ENCODE measurements at regions not wholly inside any gene's neighbourhood (a gene's known extent, or its start where the extent isn't known, plus 50 kb on each side); places are given as distances from the start of the nearest gene placed in this dataset.

DNA sequence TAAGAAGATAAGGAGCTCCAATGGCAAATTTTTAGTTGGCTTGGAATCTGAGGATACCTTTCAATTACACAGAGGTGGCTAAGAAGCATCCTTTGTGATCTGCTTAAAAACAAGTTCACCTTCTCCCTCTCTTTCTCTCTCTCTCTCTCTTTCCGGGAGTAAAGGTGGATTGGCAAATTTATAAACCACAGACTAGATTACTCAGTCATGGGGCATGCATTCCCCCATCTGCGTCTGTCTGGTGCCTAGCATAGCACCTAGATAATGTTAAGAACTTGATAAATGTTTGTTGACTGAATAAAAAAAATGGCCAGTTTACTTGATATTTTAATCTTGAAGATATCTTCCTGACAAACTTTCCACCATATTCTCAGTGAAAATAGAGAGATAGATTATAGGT, 312.3 kb downstream of the CDC5L start:
- Histone ChIP-seq H2AFZ (ENCODE audit: control insufficient read depth, low read length) (no peak overlapping the region), H4K20me1 (ENCODE audit: control insufficient read depth, extremely low read depth, insufficient read depth, low read length) (no peaks in the 10 kb centered on the region)
- dilution Hi-C loops (cut with MboI; ENCODE audit: extremely low pct_ligation_motif_present, low sequenced_read_pairs) = no loop called here

DNA sequence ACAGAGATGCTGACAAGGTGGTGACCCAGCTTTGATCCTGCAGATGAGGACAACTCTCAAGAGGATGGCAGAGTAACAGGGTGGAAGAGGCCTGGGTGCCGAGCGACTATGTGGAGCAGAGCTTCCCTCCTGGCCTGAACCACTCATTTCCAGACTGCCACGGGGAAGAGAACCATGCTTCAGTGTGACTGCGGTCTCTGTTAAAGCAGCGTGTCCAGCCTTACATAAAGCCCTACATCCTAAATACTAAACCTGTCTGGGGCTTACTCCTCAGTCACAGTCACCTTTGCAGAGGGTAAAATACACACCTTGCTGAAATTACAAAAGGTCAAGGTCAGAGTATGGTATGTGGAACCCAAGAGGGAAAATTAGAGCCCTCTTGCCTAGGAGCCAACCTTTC, 312.9 kb downstream of the CDC5L start:
- Histone ChIP-seq H3K4me3 (ENCODE audit: control insufficient read depth in 2 of 3, extremely low read depth in 1 of 3, insufficient read depth in 2 of 3, low read depth in 1 of 3, low read length in 3 of 3) (no peak overlapping the region), H3K9me1 (ENCODE audit: control insufficient read depth, extremely low read depth, insufficient read depth, low read length) (no peaks in the 10 kb centered on the region), H3K4me1 (ENCODE audit: control insufficient read depth, extremely low read depth, insufficient read depth, low read length) (no peaks in the 10 kb centered on the region), H3K9me3 (ENCODE audit: control insufficient read depth, low read depth, low read length) (no peaks in the 10 kb centered on the region), H3K4me2 (ENCODE audit: control insufficient read depth, extremely low read depth, insufficient read depth, low read depth, low read length) (no peak overlapping the region), H3K27me3 (ENCODE audit: control insufficient read depth, extremely low read depth, insufficient read depth, low read length) (no peaks in the 10 kb centered on the region), H3K36me3 (ENCODE audit: control insufficient read depth in 2 of 2, extremely low read depth in 1 of 2, insufficient read depth in 2 of 2, low read length in 2 of 2) (no peaks in the 10 kb centered on the region), H3K79me2 (ENCODE audit: control insufficient read depth, insufficient read depth, low read length) (no peaks in the 10 kb centered on the region), H3K27ac (ENCODE audit: control insufficient read depth, insufficient read depth, low read length) (no peak overlapping the region), H2AFZ (ENCODE audit: control insufficient read depth, low read length) (no peak overlapping the region), H3K9ac (ENCODE audit: control insufficient read depth, extremely low read depth, insufficient read depth, low read length) (no peak overlapping the region), H4K20me1 (ENCODE audit: control insufficient read depth, extremely low read depth, insufficient read depth, low read length) (no peaks in the 10 kb centered on the region)
- FAIRE-seq (no peak), DNase-seq (ENCODE audit: low read depth, low spot score) (no peak)
- TF ChIP-seq, protein P1, sequence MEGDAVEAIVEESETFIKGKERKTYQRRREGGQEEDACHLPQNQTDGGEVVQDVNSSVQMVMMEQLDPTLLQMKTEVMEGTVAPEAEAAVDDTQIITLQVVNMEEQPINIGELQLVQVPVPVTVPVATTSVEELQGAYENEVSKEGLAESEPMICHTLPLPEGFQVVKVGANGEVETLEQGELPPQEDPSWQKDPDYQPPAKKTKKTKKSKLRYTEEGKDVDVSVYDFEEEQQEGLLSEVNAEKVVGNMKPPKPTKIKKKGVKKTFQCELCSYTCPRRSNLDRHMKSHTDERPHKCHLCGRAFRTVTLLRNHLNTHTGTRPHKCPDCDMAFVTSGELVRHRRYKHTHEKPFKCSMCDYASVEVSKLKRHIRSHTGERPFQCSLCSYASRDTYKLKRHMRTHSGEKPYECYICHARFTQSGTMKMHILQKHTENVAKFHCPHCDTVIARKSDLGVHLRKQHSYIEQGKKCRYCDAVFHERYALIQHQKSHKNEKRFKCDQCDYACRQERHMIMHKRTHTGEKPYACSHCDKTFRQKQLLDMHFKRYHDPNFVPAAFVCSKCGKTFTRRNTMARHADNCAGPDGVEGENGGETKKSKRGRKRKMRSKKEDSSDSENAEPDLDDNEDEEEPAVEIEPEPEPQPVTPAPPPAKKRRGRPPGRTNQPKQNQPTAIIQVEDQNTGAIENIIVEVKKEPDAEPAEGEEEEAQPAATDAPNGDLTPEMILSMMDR (optimal IDR thresholded peaks at IDR 0.05 in 1 of 3, IDR thresholded peaks at IDR 0.05 in 1 of 3, conservative IDR thresholded peaks at IDR 0.05 in 1 of 3; ENCODE audit: extremely low read depth in 1 of 3, insufficient read depth in 2 of 3, low read length in 3 of 3) = no peak
- no peak for TF ChIP-seq EZH2 (IDR thresholded peaks at IDR 0.05; ENCODE audit: low read length)
- dilution Hi-C loops (cut with MboI; ENCODE audit: extremely low pct_ligation_motif_present, low sequenced_read_pairs) = no loop called here

More for the DNA sequence above, 312.3 kb downstream of the CDC5L start:
- no peaks in the 10 kb centered on the region for H3K27me3 ChIP-seq (ENCODE audit: control insufficient read depth, extremely low read depth, insufficient read depth, low read length)
- DNase-seq (ENCODE audit: low read depth, low spot score) (no peak), FAIRE-seq (no peak)
- H3K27ac ChIP-seq (ENCODE audit: control insufficient read depth, insufficient read depth, low read length) = no peak overlapping the region
- H3K9me1 ChIP-seq (ENCODE audit: control insufficient read depth, extremely low read depth, insufficient read depth, low read length) = no peaks in the 10 kb centered on the region
- no peak for TF ChIP-seq EZH2 (IDR thresholded peaks at IDR 0.05; ENCODE audit: low read length)
- TF ChIP-seq, protein P1 (optimal IDR thresholded peaks at IDR 0.05 in 1 of 3, IDR thresholded peaks at IDR 0.05 in 1 of 3, conservative IDR thresholded peaks at IDR 0.05 in 1 of 3; ENCODE audit: extremely low read depth in 1 of 3, insufficient read depth in 2 of 3, low read length in 3 of 3) = no peak
- H3K4me2 ChIP-seq (ENCODE audit: control insufficient read depth, extremely low read depth, insufficient read depth, low read depth, low read length) = no peak overlapping the region
- H3K4me1 ChIP-seq (ENCODE audit: control insufficient read depth, extremely low read depth, insufficient read depth, low read length) = no peaks in the 10 kb centered on the region
- H3K4me3 ChIP-seq (ENCODE audit: control insufficient read depth in 2 of 3, extremely low read depth in 1 of 3, insufficient read depth in 2 of 3, low read depth in 1 of 3, low read length in 3 of 3) = no peak overlapping the region
- no peaks in the 10 kb centered on the region for H3K79me2 ChIP-seq (ENCODE audit: control insufficient read depth, insufficient read depth, low read length)
- no peaks in the 10 kb centered on the region for H3K36me3 ChIP-seq (ENCODE audit: control insufficient read depth in 2 of 2, extremely low read depth in 1 of 2, insufficient read depth in 2 of 2, low read length in 2 of 2)
- no peaks in the 10 kb centered on the region for H3K9me3 ChIP-seq (ENCODE audit: control insufficient read depth, low read depth, low read length)
- H3K9ac ChIP-seq (ENCODE audit: control insufficient read depth, extremely low read depth, insufficient read depth, low read length) = no peak overlapping the region
